PC-3 (cell line): ENCODE measurements at regions not wholly inside any gene's neighbourhood (a gene's known extent, or its start where the extent isn't known, plus 50 kb on each side); places are given as distances from the start of the nearest gene placed in this dataset.

ENCODE experiments used
- ATAC-seq: fragments of 200-7000 bp; cut with Tn5 transposase; 2 replicates; pipeline ENCODE4 v1.9.1; 2020; ENCODE audit warnings: mild to moderate bottlenecking, moderate library complexity
- BruUV-seq: library from RNA; stranded (reverse); fragments of 400-500 nt; replicated peaks from 2 replicates; lab custom pipeline; 2021; lab: Mats Ljungman, UMichigan
- CTCF ChIA-PET: fragments of 300-600 bp; sonication (Branson Sonifier 250); formaldehyde crosslinking; loops from one replicate; lab custom pipeline; 2022; ENCODE audit warnings: antibody characterized with exemption; lab: Charles Lee
- POLR2A ChIA-PET: fragments of 300-600 bp; sonication (Branson Sonifier 250); formaldehyde crosslinking; loops from one replicate; lab custom pipeline; 2022; ENCODE audit warnings: antibody characterized with exemption; ENCODE audit not compliant: unreplicated experiment; lab: Charles Lee
- DNase-seq: peaks from one replicate; pipeline ENCODE4 v3.0.0-alpha.2; 2015
- H2AFZ ChIP-seq: fragments of 300-600 bp; sonication (generic); 2 replicates; pipeline ENCODE4 v1.6.0; 2016; ENCODE audit warnings: antibody characterized with exemption, low read length
- H3F3A ChIP-seq: fragments of 300-600 bp; sonication (generic); one replicate; pipeline ENCODE4 v1.6.0; 2017; ENCODE audit warnings: antibody characterized with exemption, low read length, control low read depth, mild to moderate bottlenecking; ENCODE audit not compliant: unreplicated experiment
- H3K27ac ChIP-seq: fragments of 300-600 bp; sonication (generic); 2 replicates; pipeline ENCODE4 v1.5.1; 2016; ENCODE audit warnings: mild to moderate bottlenecking, low read length
- H3K27me3 ChIP-seq: fragments of 300-600 bp; sonication (generic); 2 replicates; pipeline ENCODE4 v1.6.1; 2016; ENCODE audit warnings: low read length, mixed read lengths
- H3K36me3 ChIP-seq: fragments of 300-600 bp; sonication (generic); 2 replicates; pipeline ENCODE4 v1.6.1; 2016; ENCODE audit warnings: low read depth, mixed run types, low read length, mixed read lengths
- H3K4me1 ChIP-seq: fragments of 300-600 bp; sonication (generic); 2 replicates; pipeline ENCODE4 v1.5.1; 2016; ENCODE audit warnings: low read length; ENCODE audit not compliant: insufficient read depth
- H3K4me2 ChIP-seq: fragments of 300-600 bp; sonication (generic); 2 replicates; pipeline ENCODE4 v1.6.0; 2016; ENCODE audit warnings: low read length
- H3K4me3 ChIP-seq: fragments of 300-600 bp; sonication (generic); 2 replicates; pipeline ENCODE4 v1.5.1; 2016; ENCODE audit warnings: mild to moderate bottlenecking, low read length, mixed read lengths
- H3K79me2 ChIP-seq: fragments of 300-600 bp; sonication (generic); 2 replicates; pipeline ENCODE4 v1.6.1; 2017; ENCODE audit warnings: low read length, mixed read lengths
- H3K9ac ChIP-seq: fragments of 300-600 bp; sonication (generic); 2 replicates; pipeline ENCODE4 v1.6.0; 2016; ENCODE audit warnings: mild to moderate bottlenecking, low read length
- H3K9me2 ChIP-seq: fragments of 300-600 bp; sonication (generic); replicated peaks from 2 replicates; pipeline ENCODE4 v1.6.1; 2016; ENCODE audit warnings: mixed run types, low read length, mixed read lengths
- H3K9me3 ChIP-seq: fragments of 300-600 bp; sonication (generic); 2 replicates; pipeline ENCODE4 v1.6.1; 2016; ENCODE audit warnings: low read length, mixed read lengths
- H4K20me1 ChIP-seq: fragments of 300-600 bp; sonication (generic); 2 replicates; pipeline ENCODE4 v1.6.1; 2016; ENCODE audit warnings: low read length, mixed read lengths
- CTCF ChIP-seq: fragments of 300-600 bp; sonication (generic); conservative IDR thresholded peaks from 2 replicates; pipeline ENCODE4 v1.5.1; 2017; ENCODE audit warnings: antibody characterized with exemption, low read depth, mild to moderate bottlenecking, low read length
- EZH2 ChIP-seq: fragments of 300-600 bp; sonication (generic); IDR thresholded peaks from one replicate; pipeline ENCODE4 v1.6.1; 2017; ENCODE audit warnings: antibody characterized with exemption, mild to moderate bottlenecking, low read length; ENCODE audit not compliant: unreplicated experiment
- EZH2phosphoT487 ChIP-seq: fragments of 300-600 bp; sonication (generic); IDR thresholded peaks from 2 replicates; pipeline ENCODE4 v1.6.1; 2018; ENCODE audit warnings: mild to moderate bottlenecking, antibody characterized with exemption, low read length, borderline replicate concordance
- intact Hi-C: fragments of 100-400 bp; cut with micrococcal nuclease; formaldehyde crosslinking; loops from 2 replicates; pipeline ENCODE4 v1.9.0; 2023

DNA sequence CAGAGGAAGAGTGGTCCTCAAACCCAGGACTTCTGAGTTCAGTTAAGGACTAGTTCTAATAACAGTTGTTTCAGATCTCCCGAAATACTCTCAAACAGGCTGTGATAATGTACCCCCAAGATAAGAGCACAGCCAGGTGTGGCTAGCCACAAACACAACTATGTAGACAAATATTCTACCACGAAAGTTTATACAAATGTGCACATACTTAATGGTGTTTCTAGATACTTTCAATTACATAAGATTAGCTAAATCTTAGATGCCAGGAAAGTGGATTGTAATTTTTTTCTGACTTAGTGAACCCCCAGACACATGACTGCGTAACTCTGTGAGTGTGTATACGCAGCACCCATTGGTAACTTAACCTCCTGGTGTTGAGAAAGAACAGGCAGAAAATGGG is 270.0 kb downstream of the USP25 start:
- H3K9ac ChIP-seq, result no peak overlapping the region
- no peaks in the 10 kb centered on the region for H3K27me3 ChIP-seq
- ATAC-seq, result no peak
- no TSS peak for BruUV-seq
- H2AFZ ChIP-seq, result no peak overlapping the region
- no peaks in the 10 kb centered on the region for H3F3A ChIP-seq
- no peaks in the 10 kb centered on the region for H3K9me2 ChIP-seq
- no peak overlapping the region for H3K27ac ChIP-seq
- TF ChIP-seq CTCF, result no peak
- no peak for TF ChIP-seq EZH2
- TF ChIP-seq EZH2phosphoT487, result no peak
- no peaks in the 10 kb centered on the region for H3K4me1 ChIP-seq
- no peak overlapping the region for H3K4me3 ChIP-seq
- H3K9me3 ChIP-seq, result no peaks in the 10 kb centered on the region
- POLR2A ChIA-PET, result no interaction called here
- CTCF ChIA-PET, result no interaction called here
- intact Hi-C loops, result loop anchor here (5.0 kb wide), 1 partner anchor 107 kb away; no protein-coding TSS in a partner anchor
- DNase-seq, result no peak
- H3K4me2 ChIP-seq, result no peak overlapping the region
- H3K79me2 ChIP-seq, result no peaks in the 10 kb centered on the region
- H4K20me1 ChIP-seq, result no peaks in the 10 kb centered on the region
- H3K36me3 ChIP-seq, result no peaks in the 10 kb centered on the region

DNA sequence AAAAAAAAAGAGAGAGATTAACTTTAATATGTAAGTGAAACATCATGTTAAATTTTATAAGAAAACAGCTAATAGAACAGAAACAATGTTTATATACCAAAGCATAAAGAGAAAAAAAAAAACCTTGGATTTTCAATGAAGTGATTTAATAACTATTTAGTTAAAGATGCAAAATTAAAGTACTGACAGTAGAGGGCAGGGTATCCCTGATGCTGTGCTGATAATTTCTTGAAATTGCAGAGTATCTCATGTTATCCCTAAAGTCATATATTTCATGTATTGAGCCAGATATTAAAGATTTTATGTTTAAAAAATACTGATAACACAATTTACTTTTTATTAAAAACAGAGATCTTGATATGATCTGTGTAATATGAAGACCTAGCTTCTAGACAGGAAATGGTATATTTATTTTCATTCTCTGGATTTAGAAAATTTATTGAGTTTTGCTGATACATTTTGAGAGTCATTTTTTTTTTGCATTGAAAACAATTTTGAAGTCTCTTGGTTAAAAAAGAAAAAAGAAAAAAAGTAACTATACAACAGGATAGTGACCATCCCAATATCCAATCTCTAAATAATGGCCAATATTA is 273.2 kb downstream of the USP25 start:
- Histone ChIP-seq H3F3A (no peaks in the 10 kb centered on the region), H3K27ac (no peak overlapping the region), H3K4me2 (no peak overlapping the region), H3K9ac (no peak overlapping the region), H3K9me2 (no peaks in the 10 kb centered on the region), H3K36me3 (no peaks in the 10 kb centered on the region), H3K9me3 (no peaks in the 10 kb centered on the region), H3K27me3 (no peaks in the 10 kb centered on the region), H3K4me3 (no peak overlapping the region), H4K20me1 (no peaks in the 10 kb centered on the region), H3K79me2 (no peaks in the 10 kb centered on the region), H3K4me1 (no peaks in the 10 kb centered on the region), H2AFZ (no peak overlapping the region)
- TF ChIP-seq EZH2phosphoT487 (no peak), EZH2 (no peak), CTCF (peak; percentile 78)
- CTCF ChIA-PET, result no interaction called here
- peak; percentile 62 for ATAC-seq
- DNase-seq, result peak; percentile 58
- POLR2A ChIA-PET, result no interaction called here
- no TSS peak for BruUV-seq
- intact Hi-C loops, result loop anchor here (1.0 to 5.0 kb wide), 3 partner anchors 80 to 327 kb away; no protein-coding TSS in a partner anchor

GRCh38 chr21:16004086-16004485 is 274.3 kb downstream of the USP25 start:
- TF ChIP-seq EZH2phosphoT487 (no peak), EZH2 (no peak), CTCF (no peak)
- H3K79me2 ChIP-seq, result no peaks in the 10 kb centered on the region
- peaks cover 5% of the 10 kb centered on the region; the same call in 1 of the 2 replicates for H3K27me3 ChIP-seq
- no peak overlapping the region; the same call in 1 of the 2 replicates for H2AFZ ChIP-seq
- no peak overlapping the region for H3K9ac ChIP-seq
- H3K9me2 ChIP-seq, result no peaks in the 10 kb centered on the region
- POLR2A ChIA-PET, result no interaction called here
- CTCF ChIA-PET, result no interaction called here
- no TSS peak for BruUV-seq
- intact Hi-C loops, result loop anchor here (5.0 kb wide), 1 partner anchor 112 kb away; no protein-coding TSS in a partner anchor
- no peaks in the 10 kb centered on the region for H3F3A ChIP-seq
- H3K36me3 ChIP-seq, result no peaks in the 10 kb centered on the region
- DNase-seq, result no peak
- H3K4me2 ChIP-seq, result no peak overlapping the region
- no peaks in the 10 kb centered on the region for H3K9me3 ChIP-seq
- H3K4me3 ChIP-seq, result no peak overlapping the region
- no peaks in the 10 kb centered on the region for H3K4me1 ChIP-seq
- no peak overlapping the region for H3K27ac ChIP-seq
- ATAC-seq, result no peak
- H4K20me1 ChIP-seq, result no peaks in the 10 kb centered on the region
